ENCODE measurements at regions not wholly inside any gene's neighbourhood (a gene's known extent, or its start where the extent isn't known, plus 50 kb on each side); places are given as distances from the start of the nearest gene placed in this dataset.
"Not testable (repeated sequence)": the region's sequence is repeated elsewhere in the genome, so short reads cannot be mapped to it uniquely, and the experiment has no call there.

GRCh38 chr1:157371221-157371620 is 181.1 kb downstream of the FCRL5 start:
- no peaks in the 10 kb centered on the region for H3K27me3 Mint-ChIP-seq
- no peak for ATAC-seq (ENCODE audit: low read depth)
- H3K27ac Mint-ChIP-seq = no peak overlapping the region
- H3K36me3 Mint-ChIP-seq (ENCODE audit: low read depth) = no peaks in the 10 kb centered on the region
- DNase-seq = no peak
- ChIA-PET CTCF (interaction anchor here (0.9 to 2.2 kb wide), 7 partner anchors 124 to 754 kb away, joined by 3 to 15 read pairs (median 4); no protein-coding TSS in a partner anchor), POLR2A (no interaction called here)
- intact Hi-C loops (cut with micrococcal nuclease) = loop anchor here (2.0 to 10.0 kb wide), 3 partner anchors 176 to 754 kb away; no protein-coding TSS in a partner anchor
- H3K9me3 Mint-ChIP-seq = no peaks in the 10 kb centered on the region
- TF ChIP-seq, protein P1, sequence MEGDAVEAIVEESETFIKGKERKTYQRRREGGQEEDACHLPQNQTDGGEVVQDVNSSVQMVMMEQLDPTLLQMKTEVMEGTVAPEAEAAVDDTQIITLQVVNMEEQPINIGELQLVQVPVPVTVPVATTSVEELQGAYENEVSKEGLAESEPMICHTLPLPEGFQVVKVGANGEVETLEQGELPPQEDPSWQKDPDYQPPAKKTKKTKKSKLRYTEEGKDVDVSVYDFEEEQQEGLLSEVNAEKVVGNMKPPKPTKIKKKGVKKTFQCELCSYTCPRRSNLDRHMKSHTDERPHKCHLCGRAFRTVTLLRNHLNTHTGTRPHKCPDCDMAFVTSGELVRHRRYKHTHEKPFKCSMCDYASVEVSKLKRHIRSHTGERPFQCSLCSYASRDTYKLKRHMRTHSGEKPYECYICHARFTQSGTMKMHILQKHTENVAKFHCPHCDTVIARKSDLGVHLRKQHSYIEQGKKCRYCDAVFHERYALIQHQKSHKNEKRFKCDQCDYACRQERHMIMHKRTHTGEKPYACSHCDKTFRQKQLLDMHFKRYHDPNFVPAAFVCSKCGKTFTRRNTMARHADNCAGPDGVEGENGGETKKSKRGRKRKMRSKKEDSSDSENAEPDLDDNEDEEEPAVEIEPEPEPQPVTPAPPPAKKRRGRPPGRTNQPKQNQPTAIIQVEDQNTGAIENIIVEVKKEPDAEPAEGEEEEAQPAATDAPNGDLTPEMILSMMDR (IDR thresholded peaks at IDR 0.05) = no peak
- no peaks in the 10 kb centered on the region for H3K4me1 Mint-ChIP-seq
- no peak overlapping the region for H3K4me3 Mint-ChIP-seq

- CTCF ChIA-PET = interaction anchor here (0.9 to 2.2 kb wide), 10 partner anchors 124 to 754 kb away, joined by 3 to 15 read pairs (median 4); partner anchors contain the start of gene FCRL5
- H3K27me3 Mint-ChIP-seq = no peaks in the 10 kb centered on the region
- H3K4me1 Mint-ChIP-seq = no peaks in the 10 kb centered on the region
- H3K9me3 Mint-ChIP-seq = no peaks in the 10 kb centered on the region
- TF ChIP-seq, protein P1 (IDR thresholded peaks at IDR 0.05) = no peak
- no peak overlapping the region for H3K27ac Mint-ChIP-seq
- DNase-seq = no peak
- intact Hi-C loops (cut with micrococcal nuclease) = loop anchor here (1.0 to 10.0 kb wide), 6 partner anchors 120 to 754 kb away; no protein-coding TSS in a partner anchor
- no peak overlapping the region for H3K4me3 Mint-ChIP-seq
- POLR2A ChIA-PET = no interaction called here
- ATAC-seq (ENCODE audit: low read depth) = no peak
- H3K36me3 Mint-ChIP-seq (ENCODE audit: low read depth) = no peaks in the 10 kb centered on the region
Measured at GRCh38 chr1:157370698-157371097, 181.6 kb downstream of the FCRL5 start.

- ChIA-PET CTCF (interaction anchor here (0.9 to 2.2 kb wide), 11 partner anchors 11 to 755 kb away, joined by 3 to 15 read pairs (median 4); partner anchors contain the start of gene FCRL5), POLR2A (interaction anchor here (0.6 kb wide), 1 partner anchor 139 kb away, joined by 3 read pairs; no protein-coding TSS in a partner anchor)
- Mint-ChIP-seq H3K36me3 (ENCODE audit: low read depth) (no peaks in the 10 kb centered on the region), H3K27me3 (no peaks in the 10 kb centered on the region), H3K27ac (no peak overlapping the region), H3K9me3 (no peaks in the 10 kb centered on the region), H3K4me1 (no peaks in the 10 kb centered on the region), H3K4me3 (no peak overlapping the region)
- no peak for DNase-seq
- intact Hi-C loops (cut with micrococcal nuclease) = loop anchor here (1.0 to 10.0 kb wide), 6 partner anchors 120 to 755 kb away; no protein-coding TSS in a partner anchor
- TF ChIP-seq, protein P1 (IDR thresholded peaks at IDR 0.05) = peak; percentile 96
- ATAC-seq (ENCODE audit: low read depth) = peak; percentile 77
Measured at GRCh38 chr1:157369808-157370521, 182.3 kb downstream of the FCRL5 start.

GRCh38 chr1:157368941-157369340 is 183.4 kb downstream of the FCRL5 start:
- CTCF ChIA-PET = interaction anchor here (1.1 kb wide), 2 partner anchors 128 to 137 kb away, joined by 3 to 4 read pairs; no protein-coding TSS in a partner anchor
- intact Hi-C loops (cut with micrococcal nuclease); H3K4me3 Mint-ChIP-seq; H3K9me3 Mint-ChIP-seq; H3K27ac Mint-ChIP-seq; H3K27me3 Mint-ChIP-seq; ATAC-seq (ENCODE audit: low read depth); POLR2A ChIA-PET; H3K4me1 Mint-ChIP-seq; DNase-seq; H3K36me3 Mint-ChIP-seq (ENCODE audit: low read depth): not testable (repeated sequence)

DNA sequence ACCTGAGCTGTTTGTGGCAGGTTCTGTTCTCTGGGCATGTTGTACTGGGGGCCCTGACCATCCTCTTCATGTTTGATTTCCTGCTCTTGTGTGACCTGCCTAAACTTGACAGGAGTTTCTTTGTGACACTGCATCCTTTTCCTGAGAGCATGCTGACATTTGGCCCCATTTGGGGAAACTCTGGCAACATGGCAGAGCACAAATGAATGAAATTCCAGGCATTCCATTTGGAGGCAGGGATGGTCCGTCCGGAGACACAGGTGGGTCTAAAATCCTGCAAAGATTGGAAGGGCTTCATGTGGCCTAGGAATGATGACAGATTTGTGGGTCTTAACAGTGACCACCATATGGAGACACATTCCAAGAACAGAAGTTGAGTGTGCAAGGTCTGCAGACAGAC is 184.0 kb downstream of the FCRL5 start:
- H3K36me3 Mint-ChIP-seq (ENCODE audit: low read depth) = no peaks in the 10 kb centered on the region
- no peaks in the 10 kb centered on the region for H3K9me3 Mint-ChIP-seq
- CTCF ChIA-PET = interaction anchor here (1.1 kb wide), 2 partner anchors 128 to 137 kb away, joined by 3 to 4 read pairs; no protein-coding TSS in a partner anchor
- ATAC-seq (ENCODE audit: low read depth) = no peak
- TF ChIP-seq, protein P1 (IDR thresholded peaks at IDR 0.05) = no peak
- no peak overlapping the region for H3K4me3 Mint-ChIP-seq
- H3K4me1 Mint-ChIP-seq = no peaks in the 10 kb centered on the region
- POLR2A ChIA-PET = no interaction called here
- intact Hi-C loops (cut with micrococcal nuclease) = no loop called here
- DNase-seq = no peak
- no peaks in the 10 kb centered on the region for H3K27me3 Mint-ChIP-seq
- no peak overlapping the region for H3K27ac Mint-ChIP-seq

Measured in activated B cell treated with CpG ODN at 0.5 μM for 24 hours (primary cell).